Myocyte (in vitro differentiated cells): ENCODE measurements at regions not wholly inside any gene's neighbourhood (a gene's known extent, or its start where the extent isn't known, plus 50 kb on each side); places are given as distances from the start of the nearest gene placed in this dataset.
"Not testable (repeated sequence)": the region's sequence is repeated elsewhere in the genome, so short reads cannot be mapped to it uniquely, and the experiment has no call there.

Experiments
- DNase-seq: peaks from one replicate; pipeline ENCODE4 v3.0.0-alpha.2; 2012; ENCODE audit warnings: low read depth

GRCh38 chr6:98416497-98417158 is 417.7 kb upstream of the POU3F2 start:
- DNase-seq, result not testable (repeated sequence)

- peak; percentile 24 for DNase-seq
These were observed 400.9 kb upstream of the POU3F2 start for GRCh38 chr6:98433325-98434056.

- no peak for DNase-seq
These were observed 390.7 kb upstream of the POU3F2 start for GRCh38 chr6:98443633-98444032.

- no peak for DNase-seq
These were observed 381.7 kb upstream of the POU3F2 start for GRCh38 chr6:98452685-98453084.

DNA sequence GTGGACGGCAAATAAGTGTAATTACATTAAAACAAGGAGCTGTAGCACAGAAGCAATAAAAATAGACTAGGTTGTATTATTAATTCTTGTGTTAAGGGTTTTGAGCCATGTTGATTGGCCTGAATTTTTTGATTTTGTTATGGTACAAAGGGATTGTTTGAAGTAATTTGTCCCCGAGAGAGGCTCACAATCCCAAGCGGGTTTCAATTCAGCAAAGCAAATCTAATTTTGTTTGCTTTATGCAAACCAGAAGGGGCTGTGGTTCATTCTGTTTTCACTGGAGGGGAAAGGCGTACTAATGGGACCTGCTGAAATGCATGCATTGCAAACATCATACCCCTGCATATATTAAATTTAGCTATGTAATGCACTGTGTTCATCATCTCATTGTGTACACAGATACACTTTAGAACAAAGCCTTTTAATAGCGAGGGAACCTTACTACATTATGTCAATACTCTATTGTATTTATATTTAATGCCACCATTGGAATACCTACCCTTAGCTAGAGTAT is 379.5 kb upstream of the POU3F2 start:
- no peak for DNase-seq

GRCh38 chr6:98458708-98459107 is 375.7 kb upstream of the POU3F2 start:
- no peak for DNase-seq

DNA sequence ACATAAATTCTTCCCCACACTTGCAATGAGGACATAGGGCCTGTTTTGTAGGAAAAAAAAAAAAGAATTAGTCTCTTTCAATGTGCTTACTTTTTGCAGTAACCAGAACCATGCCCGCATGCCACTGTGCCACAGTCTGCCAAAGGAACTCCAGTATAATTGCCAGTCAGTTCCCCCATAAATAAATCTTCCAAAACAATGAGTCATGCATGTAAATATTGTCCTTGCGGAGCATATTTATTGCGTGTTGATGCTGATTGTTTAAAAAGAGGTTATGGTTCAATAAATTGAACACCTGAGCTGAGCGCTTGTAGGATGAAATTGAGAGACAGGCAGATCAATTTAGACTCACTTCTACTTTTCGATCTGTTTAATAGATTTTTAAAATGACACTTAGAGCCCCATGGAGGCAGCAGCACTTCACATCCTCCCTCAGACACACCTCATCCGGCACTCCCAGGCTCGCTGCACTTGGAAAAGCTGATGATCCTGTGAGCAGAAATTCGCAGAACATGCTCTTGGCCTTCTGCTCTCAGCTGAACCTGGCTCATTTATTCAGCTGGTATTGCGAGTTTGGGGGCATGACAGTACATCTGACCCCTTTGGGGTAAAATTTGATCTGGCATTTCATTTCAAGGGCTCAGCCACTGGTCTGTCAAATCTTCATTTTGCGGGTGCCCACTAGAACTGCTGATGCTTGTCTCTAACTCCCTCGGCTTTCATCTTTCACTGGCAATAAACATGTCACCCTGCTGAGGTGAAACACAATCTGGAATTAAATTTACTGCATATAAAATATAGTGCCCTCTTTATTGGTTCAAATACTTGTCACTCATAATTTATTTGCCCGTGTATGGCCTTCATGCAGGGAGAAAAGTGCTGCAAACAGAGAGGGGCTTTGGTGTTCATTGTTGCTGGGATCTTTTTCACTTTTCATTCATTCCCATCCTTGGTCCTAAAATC is 371.1 kb upstream of the POU3F2 start:
- no peak for DNase-seq

GRCh38 chr6:98467091-98467490 is 367.3 kb upstream of the POU3F2 start:
- no peak for DNase-seq

- no peak for DNase-seq
These were observed 366.5 kb upstream of the POU3F2 start for GRCh38 chr6:98467902-98468301.

GRCh38 chr6:98469141-98469540 is 365.2 kb upstream of the POU3F2 start:
- DNase-seq, result peak; percentile 9

DNA sequence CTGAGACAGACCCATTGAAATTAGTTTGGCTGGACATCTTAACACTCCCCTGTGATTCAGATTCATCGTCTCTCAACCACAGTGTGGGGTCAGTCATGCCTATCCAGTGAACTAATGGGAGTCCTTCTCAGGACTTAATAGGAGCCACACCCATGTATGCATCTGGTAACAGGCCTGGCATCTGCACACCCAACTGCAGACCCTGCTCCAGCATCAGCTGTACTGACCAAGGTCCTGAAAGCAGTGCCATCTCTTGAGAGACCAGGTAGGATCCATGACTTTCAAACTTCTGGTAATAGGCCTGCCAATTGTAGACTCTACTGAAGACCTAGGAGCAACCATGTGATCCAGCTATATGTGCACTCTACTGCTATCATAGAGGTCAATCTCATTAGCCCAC is 363.6 kb upstream of the POU3F2 start:
- no peak for DNase-seq

GRCh38 chr6:98471444-98471843 is 362.9 kb upstream of the POU3F2 start:
- no peak for DNase-seq

DNA sequence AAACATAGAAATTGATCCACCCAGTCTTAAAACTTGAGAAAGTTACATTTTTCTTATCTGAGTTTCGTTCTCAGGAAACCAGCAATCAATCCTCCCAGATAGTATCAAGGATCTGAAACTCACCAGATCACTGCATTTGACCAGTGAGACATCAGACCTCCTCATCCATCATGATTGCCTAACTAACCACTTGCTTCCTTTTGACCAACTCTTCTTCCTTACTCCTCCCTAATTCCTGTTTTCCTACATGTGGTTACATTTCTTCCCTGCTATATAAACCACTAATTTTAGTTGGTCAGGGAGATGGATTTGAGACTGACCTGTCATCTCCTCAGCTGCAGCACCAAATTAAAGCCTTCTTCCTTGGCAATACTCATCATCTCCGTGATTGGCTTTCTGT is 357.1 kb upstream of the POU3F2 start:
- DNase-seq, result no peak

DNA sequence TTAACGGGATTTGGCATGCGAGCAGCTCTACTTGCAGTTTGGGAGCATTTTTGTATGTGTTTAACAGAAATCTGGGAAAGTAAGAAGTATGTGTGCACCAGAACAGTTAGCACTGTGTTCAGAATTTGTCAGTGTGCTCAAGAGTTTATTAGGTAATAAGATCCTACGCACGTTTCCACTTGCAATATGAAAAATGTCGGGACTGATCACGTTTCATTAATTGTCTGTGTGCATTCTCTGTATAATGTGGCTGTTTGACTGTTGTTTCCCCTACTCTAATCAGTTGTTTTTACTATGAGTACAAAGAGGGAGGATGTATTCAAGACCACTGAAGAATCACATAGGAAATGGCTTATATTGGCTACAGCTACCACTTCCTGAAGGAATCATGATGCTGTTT is 349.7 kb upstream of the POU3F2 start:
- no peak for DNase-seq

GRCh38 chr6:98485593-98485992 is 348.8 kb upstream of the POU3F2 start:
- DNase-seq, result no peak

- DNase-seq, result no peak
These were observed 348.3 kb upstream of the POU3F2 start for GRCh38 chr6:98486057-98486456.

DNA sequence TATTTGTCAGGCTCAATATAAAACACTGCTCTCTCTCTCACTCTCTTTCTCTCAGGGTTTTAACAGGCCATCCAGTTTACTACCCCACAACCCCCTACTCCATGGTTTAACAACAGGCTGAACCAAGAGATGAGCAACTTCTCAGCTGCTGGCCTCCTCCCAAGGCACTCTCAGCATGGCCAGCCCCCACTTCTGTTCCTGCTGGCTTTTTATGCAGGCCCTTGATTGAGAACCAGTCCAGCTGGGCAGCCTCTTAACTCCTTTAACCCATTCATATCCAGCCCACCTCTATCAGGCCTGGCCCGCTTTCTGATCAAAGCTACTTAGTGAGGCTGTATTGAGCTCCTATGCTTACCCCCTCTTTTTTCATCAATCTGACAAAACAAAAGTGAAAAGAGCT is 346.8 kb upstream of the POU3F2 start:
- no peak for DNase-seq

GRCh38 chr6:98498144-98498775 is 336.1 kb upstream of the POU3F2 start:
- no peak for DNase-seq

DNA sequence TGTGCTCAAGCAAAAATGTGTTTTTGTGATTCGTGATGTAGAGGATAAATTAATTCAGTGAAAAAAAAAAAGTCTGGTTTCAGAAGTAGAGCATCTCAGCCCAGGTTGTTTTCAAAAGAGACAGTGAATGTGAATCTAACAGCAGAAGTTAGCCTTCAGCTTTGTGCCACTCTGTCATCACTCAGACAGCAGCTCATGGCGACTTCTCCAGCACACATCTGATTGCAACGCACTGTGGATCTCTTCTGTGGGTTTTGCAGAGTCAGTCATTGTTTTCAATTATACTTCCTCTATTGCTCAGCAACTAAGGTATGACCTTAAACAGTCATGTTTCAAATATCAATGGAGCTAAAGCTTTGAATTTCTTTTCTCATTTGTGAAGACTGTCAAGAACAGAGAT is 335.5 kb upstream of the POU3F2 start:
- DNase-seq, result no peak

DNA sequence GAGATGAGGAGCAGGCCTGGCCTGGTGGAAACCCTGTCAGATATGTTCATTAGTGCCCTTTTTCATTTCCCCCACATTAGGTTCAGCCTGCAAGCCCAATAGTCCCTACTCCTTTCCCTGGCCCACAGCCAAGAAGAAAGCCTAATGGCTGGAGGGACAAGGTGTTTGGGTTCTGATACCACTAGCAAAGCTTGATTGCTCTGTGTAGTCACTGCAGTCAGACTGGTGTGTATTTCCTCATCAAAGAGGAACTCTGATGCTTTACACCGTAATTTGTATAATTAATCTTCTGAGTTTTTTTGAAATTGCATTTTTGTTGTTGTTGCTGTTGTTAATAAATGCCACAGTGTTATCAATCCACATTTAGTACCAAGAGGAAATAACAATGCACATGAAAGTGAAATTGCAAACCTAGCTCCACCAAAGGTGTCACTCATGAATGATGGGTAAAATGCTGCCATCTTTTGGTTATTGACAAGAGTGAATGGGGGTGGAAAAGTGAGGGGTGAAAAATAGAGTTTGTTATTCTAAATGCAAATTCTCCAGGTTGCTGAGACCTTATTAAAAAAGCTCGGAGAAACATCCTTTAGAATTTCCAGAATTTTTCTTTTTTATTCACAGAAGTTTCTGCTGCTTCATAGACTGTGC is 320.2 kb upstream of the POU3F2 start:
- no peak for DNase-seq

DNA sequence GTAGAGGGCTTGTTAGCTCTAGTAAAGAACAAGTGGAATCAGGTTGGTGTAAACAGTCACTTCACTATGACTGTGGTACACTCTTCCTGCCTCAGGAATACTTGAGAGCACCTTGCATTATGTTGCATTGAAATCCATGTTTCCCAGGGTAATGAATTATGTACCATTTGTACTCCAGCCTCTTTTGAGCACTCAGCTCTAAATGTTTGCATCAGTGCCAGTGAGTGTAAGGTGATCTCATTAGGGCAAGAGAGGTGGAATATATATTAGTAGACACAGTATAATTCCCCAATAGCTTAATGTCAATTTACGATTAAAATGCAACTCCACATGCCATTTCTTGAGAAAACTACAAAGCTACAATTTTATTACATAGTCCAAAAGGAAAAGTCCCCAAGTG is 319.6 kb upstream of the POU3F2 start:
- DNase-seq, result no peak
